Lower leg skin (tissue), 4 donors: ENCODE measurements at regions not wholly inside any gene's neighbourhood (a gene's known extent, or its start where the extent isn't known, plus 50 kb on each side); places are given as distances from the start of the nearest gene placed in this dataset.

Source experiments
- DNase-seq, 2 donors: peaks; one replicate each; pipeline ENCODE4 v3.0.0-alpha.2; 2019; ENCODE audit warnings: low spot score in 2 of 2
- H3K4me3 ChIP-seq: fragments of 200-600 bp; sonication (generic); 2 replicates; pipeline ENCODE4 v1.5.1; 2017; ENCODE audit warnings: mild to moderate bottlenecking, low read depth; ENCODE audit not compliant: poor library complexity, severe bottlenecking
- POLR2A ChIP-seq, 2 donors: fragments of 450-650 bp; IDR thresholded peaks; one replicate each; pipeline ENCODE4 v1.6.1; 2016 to 2017; ENCODE audit warnings: antibody characterized with exemption in 2 of 2, mild to moderate bottlenecking in 1 of 2, moderate library complexity in 1 of 2
- WGBS, 2 donors: methylation state at CpG; one replicate each; pipeline ENCODE4 v1.1.5; 2018; 5-methylcytosine and 5-hydroxymethylcytosine counted together
- intact Hi-C: fragments of 100-400 bp; cut with DNase I; formaldehyde crosslinking; loops from one replicate; pipeline ENCODE4 v1.15.0; 2023; ENCODE audit warnings: low total_unique reads
- TF ChIP-seq, protein P1 (sequence below), 3 donors: fragments of 450-650 bp; IDR thresholded peaks; one replicate each; pipeline ENCODE4 v1.5.1; 2016; ENCODE audit warnings: antibody characterized with exemption in 3 of 3, mild to moderate bottlenecking in 3 of 3, moderate library complexity in 2 of 3

DNA sequence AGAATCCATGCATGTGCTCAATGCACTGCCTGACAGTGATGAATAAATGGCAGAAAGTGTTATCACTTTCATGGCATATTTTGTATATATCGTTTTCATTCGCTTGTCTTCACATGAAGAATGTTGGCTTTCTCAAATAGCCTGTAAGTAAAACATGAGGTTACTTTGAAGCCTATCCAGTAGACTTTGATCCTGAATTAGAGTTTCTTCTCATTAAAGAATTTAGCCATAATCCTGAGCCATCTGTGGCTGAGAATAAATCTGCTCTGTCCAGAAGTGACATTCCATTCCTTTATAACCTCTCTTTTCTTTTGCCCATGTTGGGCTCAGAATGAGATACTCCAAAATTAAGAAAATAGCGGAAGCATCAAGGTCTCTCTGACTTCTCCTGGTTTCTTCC lies 1071.7 kb upstream of the TENM4 start:
- no peak for DNase-seq
- no peak overlapping the region for H3K4me3 ChIP-seq
- 47 to 52% methylated on average over 3 of the region's 3 CpGs for WGBS, 2 donors
- TF ChIP-seq, protein P1, sequence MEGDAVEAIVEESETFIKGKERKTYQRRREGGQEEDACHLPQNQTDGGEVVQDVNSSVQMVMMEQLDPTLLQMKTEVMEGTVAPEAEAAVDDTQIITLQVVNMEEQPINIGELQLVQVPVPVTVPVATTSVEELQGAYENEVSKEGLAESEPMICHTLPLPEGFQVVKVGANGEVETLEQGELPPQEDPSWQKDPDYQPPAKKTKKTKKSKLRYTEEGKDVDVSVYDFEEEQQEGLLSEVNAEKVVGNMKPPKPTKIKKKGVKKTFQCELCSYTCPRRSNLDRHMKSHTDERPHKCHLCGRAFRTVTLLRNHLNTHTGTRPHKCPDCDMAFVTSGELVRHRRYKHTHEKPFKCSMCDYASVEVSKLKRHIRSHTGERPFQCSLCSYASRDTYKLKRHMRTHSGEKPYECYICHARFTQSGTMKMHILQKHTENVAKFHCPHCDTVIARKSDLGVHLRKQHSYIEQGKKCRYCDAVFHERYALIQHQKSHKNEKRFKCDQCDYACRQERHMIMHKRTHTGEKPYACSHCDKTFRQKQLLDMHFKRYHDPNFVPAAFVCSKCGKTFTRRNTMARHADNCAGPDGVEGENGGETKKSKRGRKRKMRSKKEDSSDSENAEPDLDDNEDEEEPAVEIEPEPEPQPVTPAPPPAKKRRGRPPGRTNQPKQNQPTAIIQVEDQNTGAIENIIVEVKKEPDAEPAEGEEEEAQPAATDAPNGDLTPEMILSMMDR (IDR thresholded peaks at IDR 0.05): no peak
- TF ChIP-seq POLR2A (IDR thresholded peaks at IDR 0.05): no peak
- intact Hi-C loops: no loop called here

DNA sequence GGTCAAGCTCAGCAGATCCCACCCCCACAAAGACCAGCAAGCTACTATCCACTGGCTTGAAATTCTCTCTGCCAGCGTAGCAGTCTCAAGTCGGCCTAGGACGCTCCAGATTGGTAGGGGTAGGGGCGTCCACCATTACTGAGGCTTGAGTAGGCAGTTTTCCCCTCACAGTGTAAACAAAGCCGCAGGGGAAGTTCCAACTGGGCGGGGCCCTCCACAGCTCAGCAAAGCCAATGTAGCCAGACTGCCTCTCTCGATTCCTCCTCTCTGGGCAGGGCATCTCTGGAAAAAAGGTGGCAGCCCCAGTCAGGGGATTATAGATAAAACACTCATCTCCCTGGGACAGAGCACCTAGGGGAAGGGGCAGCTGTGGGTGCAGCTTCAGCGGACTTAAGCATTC lies 1064.9 kb upstream of the TENM4 start:
- DNase-seq: no peak
- intact Hi-C loops: no loop called here
- H3K4me3 ChIP-seq: no peak overlapping the region
- WGBS, 2 donors: 83 to 87% methylated on average over 8 of the region's 8 CpGs
- TF ChIP-seq POLR2A (IDR thresholded peaks at IDR 0.05): no peak
- TF ChIP-seq, protein P1 (IDR thresholded peaks at IDR 0.05): no peak

DNA sequence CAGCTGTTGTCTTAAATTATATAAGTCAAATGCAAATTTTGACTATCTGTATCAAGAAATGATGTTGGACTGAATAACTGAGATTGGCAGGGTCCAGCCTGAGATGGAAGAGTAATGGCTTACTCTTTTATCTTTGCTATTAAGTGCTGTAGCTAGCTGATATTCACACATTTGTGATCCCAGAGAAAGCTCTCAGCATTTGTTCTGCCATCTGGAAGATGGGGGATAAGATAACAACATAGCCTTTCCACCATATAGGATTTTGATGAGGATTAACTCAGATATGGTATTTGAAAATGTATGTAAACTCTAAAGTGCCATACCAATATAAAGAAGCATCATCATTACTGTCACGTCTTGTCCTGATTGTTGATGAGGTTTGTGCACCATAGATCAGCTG lies 1063.2 kb upstream of the TENM4 start:
- 44 to 52% methylated on average over 1 of the region's 1 CpG for WGBS, 2 donors
- no peak overlapping the region for H3K4me3 ChIP-seq
- TF ChIP-seq, protein P1 (IDR thresholded peaks at IDR 0.05): no peak
- TF ChIP-seq POLR2A (IDR thresholded peaks at IDR 0.05): no peak
- intact Hi-C loops: no loop called here
- DNase-seq: no peak

DNA sequence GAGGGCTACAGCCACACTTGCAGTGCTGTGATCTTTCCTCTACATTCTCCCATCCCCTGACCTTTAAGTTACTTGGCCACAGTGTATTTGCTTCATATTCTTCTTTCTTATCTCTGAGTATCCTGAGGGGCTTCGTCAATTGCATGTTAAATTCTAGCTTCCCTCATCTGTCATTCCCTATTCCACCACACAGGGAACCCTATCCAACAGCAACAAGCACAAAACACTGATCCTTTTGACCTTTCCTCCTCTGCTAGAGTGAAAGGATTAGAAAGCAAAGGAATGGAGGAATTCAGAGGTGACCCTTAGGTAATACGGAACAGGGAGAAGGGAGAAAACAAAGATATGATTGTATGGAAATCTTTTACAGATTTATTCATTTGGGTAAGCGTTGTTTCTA lies 1061.7 kb upstream of the TENM4 start:
- intact Hi-C loops: no loop called here
- TF ChIP-seq POLR2A (IDR thresholded peaks at IDR 0.05): no peak
- 62 to 68% methylated on average over 3 of the region's 3 CpGs for WGBS, 2 donors

DNA sequence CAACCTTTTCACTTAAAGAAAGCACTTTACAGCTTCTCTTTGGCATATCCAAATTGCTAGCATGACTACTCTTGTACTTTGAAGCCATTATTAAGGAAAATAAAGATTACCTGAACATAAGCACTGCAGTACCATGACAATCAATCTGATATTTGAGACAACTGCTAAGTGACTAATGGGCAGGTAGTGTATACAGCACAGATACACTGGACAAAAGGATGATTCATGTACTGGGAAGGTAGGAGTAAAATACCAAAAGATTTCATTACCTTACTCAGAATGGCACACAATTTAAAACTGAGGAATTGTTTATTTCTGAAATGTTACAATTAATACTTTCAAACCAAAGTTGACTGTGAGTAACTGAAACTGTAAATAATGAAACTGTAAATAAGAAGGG lies 1054.3 kb upstream of the TENM4 start:
- intact Hi-C loops: no loop called here
- no peak for TF ChIP-seq POLR2A (IDR thresholded peaks at IDR 0.05)
- TF ChIP-seq, protein P1 (IDR thresholded peaks at IDR 0.05): no peak
- DNase-seq: no peak
- no peak overlapping the region for H3K4me3 ChIP-seq

More for the DNA sequence above, 1061.7 kb upstream of the TENM4 start:
- H3K4me3 ChIP-seq: no peak overlapping the region
- no peak for DNase-seq

DNA sequence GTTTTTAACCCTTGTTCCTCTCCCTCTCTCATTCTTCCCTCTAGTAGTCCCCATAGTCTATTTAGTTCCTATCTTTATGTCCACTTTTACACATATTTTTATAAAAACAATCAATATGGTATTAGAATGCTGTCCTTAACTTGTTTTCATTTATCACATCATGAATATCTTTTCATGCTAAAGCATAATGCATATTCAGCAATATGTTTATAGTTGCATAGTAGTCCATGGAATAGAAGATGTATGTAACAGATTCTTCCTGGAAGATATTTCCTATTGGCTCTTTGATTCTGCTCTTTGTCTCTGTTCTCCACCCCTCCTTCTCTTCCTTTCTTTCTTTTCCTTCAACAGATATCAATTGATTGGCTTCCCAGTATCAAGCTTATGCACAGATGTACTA lies 1047.1 kb upstream of the TENM4 start:
- TF ChIP-seq POLR2A (IDR thresholded peaks at IDR 0.05): no peak
- TF ChIP-seq, protein P1 (IDR thresholded peaks at IDR 0.05): no peak
- DNase-seq: no peak
- intact Hi-C loops: no loop called here
- no peak overlapping the region for H3K4me3 ChIP-seq
